Memory B cell (primary cell): ENCODE measurements at regions not wholly inside any gene's neighbourhood (a gene's known extent, or its start where the extent isn't known, plus 50 kb on each side); places are given as distances from the start of the nearest gene placed in this dataset.
"Not testable (repeated sequence)": the region's sequence is repeated elsewhere in the genome, so short reads cannot be mapped to it uniquely, and the experiment has no call there.

Experiments used
- ATAC-seq: fragments of 150-1000 bp; cut with Tn5 transposase; 2 replicates; pipeline ENCODE4 v1.10.0; 2021; ENCODE audit warnings: low read depth, mild to moderate bottlenecking, moderate library complexity
- DNase-seq, 2 donors: peaks; one replicate each; pipeline ENCODE4 v3.0.0; 2022; ENCODE audit warnings: low spot score in 2 of 2
- H3K27ac Mint-ChIP-seq: one replicate; pipeline ENCODE4 v1.8.0; 2022; ENCODE audit warnings: mild to moderate bottlenecking, moderate library complexity, mixed read lengths
- H3K27me3 Mint-ChIP-seq: one replicate; pipeline ENCODE4 v1.8.0; 2022; ENCODE audit warnings: mixed read lengths
- H3K36me3 Mint-ChIP-seq: one replicate; pipeline ENCODE4 v1.8.0; 2022; ENCODE audit warnings: mild to moderate bottlenecking, mixed read lengths
- H3K4me1 Mint-ChIP-seq: one replicate; pipeline ENCODE4 v1.8.0; 2022; ENCODE audit warnings: mixed read lengths
- H3K4me3 Mint-ChIP-seq: one replicate; pipeline ENCODE4 v1.8.0; 2022; ENCODE audit warnings: mild to moderate bottlenecking, moderate library complexity, mixed read lengths
- H3K9me3 Mint-ChIP-seq: one replicate; pipeline ENCODE4 v1.8.0; 2022; ENCODE audit warnings: mixed read lengths

DNA sequence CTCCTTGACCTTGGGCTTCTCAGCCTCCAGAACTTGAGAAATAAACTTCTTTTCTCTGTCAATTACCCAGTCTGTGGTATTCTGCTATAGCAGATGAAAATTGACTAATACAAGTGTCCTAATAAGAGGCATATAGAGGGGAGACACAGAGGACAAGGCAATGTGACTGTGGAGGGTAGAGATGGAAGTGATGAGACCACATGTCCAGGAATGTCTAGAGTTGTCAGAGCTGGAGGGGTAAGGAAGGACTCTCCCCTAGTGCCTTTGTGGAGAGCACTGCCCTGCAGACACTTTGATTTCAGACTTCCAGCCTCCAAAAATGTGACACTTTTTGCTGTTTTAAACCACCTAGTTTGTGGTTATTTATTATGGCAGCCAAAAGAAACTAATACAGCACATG is 74.4 kb downstream of the ACKR3 start:
- no peak overlapping the region for H3K4me3 Mint-ChIP-seq
- peaks cover 2% of the 10 kb centered on the region for H3K9me3 Mint-ChIP-seq
- no peak for ATAC-seq
- H3K27me3 Mint-ChIP-seq = peaks cover 13% of the 10 kb centered on the region
- no peak overlapping the region for H3K27ac Mint-ChIP-seq
- no peaks in the 10 kb centered on the region for H3K36me3 Mint-ChIP-seq
- DNase-seq = no peak
- no peaks in the 10 kb centered on the region for H3K4me1 Mint-ChIP-seq

DNA sequence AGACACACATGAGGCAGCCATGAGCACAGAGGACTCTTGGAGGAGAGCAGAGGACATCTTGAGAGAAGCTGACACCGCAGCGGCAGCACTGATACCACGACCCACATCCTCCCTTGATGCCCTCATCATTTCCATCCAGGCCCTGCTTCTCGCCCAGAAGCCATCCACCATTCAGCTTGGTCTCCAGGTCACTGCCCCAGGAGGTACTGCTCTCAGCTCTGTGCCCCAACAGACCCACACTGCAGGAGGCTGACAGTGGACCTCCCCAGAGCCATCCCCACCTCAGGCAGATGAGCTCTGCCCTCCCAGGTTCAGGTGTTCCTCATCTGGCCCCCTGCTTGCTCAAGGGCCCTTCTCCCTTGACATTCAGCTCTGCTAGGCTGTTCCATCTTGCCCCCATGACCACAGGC is 74.9 kb downstream of the ACKR3 start:
- peaks cover 2% of the 10 kb centered on the region for H3K9me3 Mint-ChIP-seq
- no peak for DNase-seq
- H3K4me3 Mint-ChIP-seq = no peak overlapping the region
- no peaks in the 10 kb centered on the region for H3K36me3 Mint-ChIP-seq
- peaks cover 11% of the 10 kb centered on the region for H3K27me3 Mint-ChIP-seq
- no peaks in the 10 kb centered on the region for H3K4me1 Mint-ChIP-seq
- no peak overlapping the region for H3K27ac Mint-ChIP-seq
- no peak for ATAC-seq

GRCh38 chr2:236645141-236645540 is 75.5 kb downstream of the ACKR3 start:
- not testable (repeated sequence) for ATAC-seq, H3K4me3 Mint-ChIP-seq, H3K27ac Mint-ChIP-seq, H3K36me3 Mint-ChIP-seq, H3K4me1 Mint-ChIP-seq, H3K9me3 Mint-ChIP-seq, DNase-seq
- H3K27me3 Mint-ChIP-seq = peaks cover 11% of the 10 kb centered on the region

GRCh38 chr2:236646441-236646840 is 76.8 kb downstream of the ACKR3 start:
- Mint-ChIP-seq H3K4me3 (no peak overlapping the region), H3K27me3 (peaks cover 7% of the 10 kb centered on the region), H3K27ac (no peak overlapping the region), H3K9me3 (peaks cover 6% of the 10 kb centered on the region), H3K4me1 (no peaks in the 10 kb centered on the region), H3K36me3 (no peaks in the 10 kb centered on the region)
- ATAC-seq (no peak), DNase-seq (no peak)

- peaks cover 7% of the 10 kb centered on the region for H3K27me3 Mint-ChIP-seq
Measured at GRCh38 chr2:236646871-236647270, 77.2 kb downstream of the ACKR3 start.

DNA sequence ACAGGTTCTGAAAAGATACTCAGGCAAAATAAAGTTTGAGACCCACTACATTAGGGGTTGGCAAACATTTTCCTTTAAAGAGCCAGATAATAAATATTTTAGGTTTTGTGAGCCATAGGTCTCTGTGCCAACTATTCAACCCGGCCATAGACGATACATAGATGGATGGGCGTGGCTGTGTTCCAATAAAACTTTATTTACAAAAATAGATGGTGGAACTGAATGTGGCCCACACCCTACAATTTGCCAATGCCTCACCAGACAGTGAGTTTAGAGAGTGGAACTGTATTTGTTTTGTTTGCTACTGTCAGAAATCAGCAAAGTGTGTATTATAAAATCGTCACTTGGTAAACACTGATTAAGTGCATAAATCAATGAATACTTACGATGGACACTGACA is 78.0 kb downstream of the ACKR3 start:
- H3K4me3 Mint-ChIP-seq = no peak overlapping the region
- no peak overlapping the region for H3K27ac Mint-ChIP-seq
- no peaks in the 10 kb centered on the region for H3K4me1 Mint-ChIP-seq
- peaks cover 7% of the 10 kb centered on the region for H3K27me3 Mint-ChIP-seq
- H3K36me3 Mint-ChIP-seq = no peaks in the 10 kb centered on the region
- ATAC-seq (no peak), DNase-seq (no peak)
- peaks cover 6% of the 10 kb centered on the region for H3K9me3 Mint-ChIP-seq

More at GRCh38 chr2:236646871-236647270, 77.2 kb downstream of the ACKR3 start:
- no peak for DNase-seq
- no peak overlapping the region for H3K27ac Mint-ChIP-seq
- ATAC-seq = no peak
- peaks cover 6% of the 10 kb centered on the region for H3K9me3 Mint-ChIP-seq
- no peak overlapping the region for H3K4me3 Mint-ChIP-seq
- H3K4me1 Mint-ChIP-seq = no peaks in the 10 kb centered on the region
- H3K36me3 Mint-ChIP-seq = no peaks in the 10 kb centered on the region

DNA sequence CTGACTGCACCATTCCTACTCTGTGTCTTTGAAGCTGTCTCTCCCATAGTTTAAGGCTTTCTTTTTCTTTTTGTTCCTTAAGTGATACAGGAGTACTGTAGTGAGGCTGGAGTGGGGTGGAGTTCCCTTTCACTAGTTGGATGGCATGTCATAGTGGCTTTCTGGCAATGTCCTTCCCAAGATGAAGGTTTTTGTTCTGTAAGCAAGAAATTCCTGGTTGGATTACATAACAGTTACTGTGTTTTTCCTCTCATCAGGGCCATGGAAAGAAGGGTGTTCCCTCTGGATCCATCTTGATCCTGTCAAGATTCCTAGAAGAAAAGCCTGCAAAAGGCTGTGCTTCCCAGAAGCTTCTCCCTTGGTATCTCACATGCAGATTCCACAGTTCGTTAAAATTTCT is 84.2 kb downstream of the ACKR3 start:
- Mint-ChIP-seq H3K27ac (no peak overlapping the region), H3K4me3 (no peak overlapping the region)

GRCh38 chr2:236654496-236654895 is 84.9 kb downstream of the ACKR3 start:
- H3K4me1 Mint-ChIP-seq = no peaks in the 10 kb centered on the region
- no peak overlapping the region for H3K4me3 Mint-ChIP-seq
- ATAC-seq (no peak), DNase-seq (no peak)
- H3K9me3 Mint-ChIP-seq = peaks cover 4% of the 10 kb centered on the region
- H3K36me3 Mint-ChIP-seq = no peaks in the 10 kb centered on the region
- peaks cover 12% of the 10 kb centered on the region for H3K27me3 Mint-ChIP-seq
- no peak overlapping the region for H3K27ac Mint-ChIP-seq

More for the DNA sequence above, 84.2 kb downstream of the ACKR3 start:
- no peaks in the 10 kb centered on the region for H3K36me3 Mint-ChIP-seq
- DNase-seq (no peak), ATAC-seq (no peak)
- H3K4me1 Mint-ChIP-seq = no peaks in the 10 kb centered on the region
- peaks cover 9% of the 10 kb centered on the region for H3K27me3 Mint-ChIP-seq
- H3K9me3 Mint-ChIP-seq = peaks cover 4% of the 10 kb centered on the region

GRCh38 chr2:236656166-236656565 is 86.5 kb downstream of the ACKR3 start:
- DNase-seq (no peak), ATAC-seq (no peak)
- Mint-ChIP-seq H3K36me3 (no peaks in the 10 kb centered on the region), H3K27ac (no peak overlapping the region), H3K4me3 (no peak overlapping the region), H3K27me3 (peaks cover 12% of the 10 kb centered on the region), H3K4me1 (no peaks in the 10 kb centered on the region), H3K9me3 (no peaks in the 10 kb centered on the region)

GRCh38 chr2:236656721-236657120 is 87.1 kb downstream of the ACKR3 start:
- no peaks in the 10 kb centered on the region for H3K36me3 Mint-ChIP-seq
- no peak for DNase-seq
- H3K27ac Mint-ChIP-seq = no peak overlapping the region
- H3K27me3 Mint-ChIP-seq = peaks cover 12% of the 10 kb centered on the region
- no peak overlapping the region for H3K4me3 Mint-ChIP-seq
- H3K9me3 Mint-ChIP-seq = no peaks in the 10 kb centered on the region
- H3K4me1 Mint-ChIP-seq = no peaks in the 10 kb centered on the region
- no peak for ATAC-seq

- H3K9me3 Mint-ChIP-seq = no peaks in the 10 kb centered on the region
- peaks cover 12% of the 10 kb centered on the region for H3K27me3 Mint-ChIP-seq
- no peaks in the 10 kb centered on the region for H3K36me3 Mint-ChIP-seq
- H3K4me1 Mint-ChIP-seq = no peaks in the 10 kb centered on the region
- H3K4me3 Mint-ChIP-seq = no peak overlapping the region
- no peak overlapping the region for H3K27ac Mint-ChIP-seq
- DNase-seq (no peak), ATAC-seq (no peak)
Measured at GRCh38 chr2:236657215-236657614, 87.6 kb downstream of the ACKR3 start.

- Mint-ChIP-seq H3K36me3 (no peaks in the 10 kb centered on the region), H3K27ac (no peak overlapping the region), H3K27me3 (peaks cover 13% of the 10 kb centered on the region), H3K9me3 (no peaks in the 10 kb centered on the region), H3K4me3 (no peak overlapping the region), H3K4me1 (no peaks in the 10 kb centered on the region)
- no peak for ATAC-seq
- no peak for DNase-seq
Measured at GRCh38 chr2:236657801-236658200, 88.2 kb downstream of the ACKR3 start.

- H3K4me1 Mint-ChIP-seq = no peaks in the 10 kb centered on the region
- no peaks in the 10 kb centered on the region for H3K36me3 Mint-ChIP-seq
- no peak overlapping the region for H3K27ac Mint-ChIP-seq
- peaks cover 12% of the 10 kb centered on the region for H3K27me3 Mint-ChIP-seq
- no peak overlapping the region for H3K4me3 Mint-ChIP-seq
- DNase-seq (no peak), ATAC-seq (no peak)
- H3K9me3 Mint-ChIP-seq = no peaks in the 10 kb centered on the region
Measured at GRCh38 chr2:236658974-236659757, 89.5 kb downstream of the ACKR3 start.

- ATAC-seq = no peak
- Mint-ChIP-seq H3K9me3 (no peaks in the 10 kb centered on the region), H3K27ac (no peak overlapping the region), H3K4me3 (no peak overlapping the region), H3K4me1 (no peaks in the 10 kb centered on the region), H3K27me3 (peaks cover 12% of the 10 kb centered on the region), H3K36me3 (no peaks in the 10 kb centered on the region)
- DNase-seq = no peak
Measured at GRCh38 chr2:236659758-236660150, 90.1 kb downstream of the ACKR3 start.
